Amygdala (tissue), 56 donors: ENCODE measurements at regions not wholly inside any gene's neighbourhood (a gene's known extent, or its start where the extent isn't known, plus 50 kb on each side); places are given as distances from the start of the nearest gene placed in this dataset.

Source experiments
- DNase-seq, 56 donors: peaks; one replicate each; lab custom pipeline; 2025; lab: John Stamatoyannopoulos, UW

GRCh38 chr17:77568540-77568939, 390.0 kb upstream of the TNRC6C start:
- no peak for DNase-seq

DNA sequence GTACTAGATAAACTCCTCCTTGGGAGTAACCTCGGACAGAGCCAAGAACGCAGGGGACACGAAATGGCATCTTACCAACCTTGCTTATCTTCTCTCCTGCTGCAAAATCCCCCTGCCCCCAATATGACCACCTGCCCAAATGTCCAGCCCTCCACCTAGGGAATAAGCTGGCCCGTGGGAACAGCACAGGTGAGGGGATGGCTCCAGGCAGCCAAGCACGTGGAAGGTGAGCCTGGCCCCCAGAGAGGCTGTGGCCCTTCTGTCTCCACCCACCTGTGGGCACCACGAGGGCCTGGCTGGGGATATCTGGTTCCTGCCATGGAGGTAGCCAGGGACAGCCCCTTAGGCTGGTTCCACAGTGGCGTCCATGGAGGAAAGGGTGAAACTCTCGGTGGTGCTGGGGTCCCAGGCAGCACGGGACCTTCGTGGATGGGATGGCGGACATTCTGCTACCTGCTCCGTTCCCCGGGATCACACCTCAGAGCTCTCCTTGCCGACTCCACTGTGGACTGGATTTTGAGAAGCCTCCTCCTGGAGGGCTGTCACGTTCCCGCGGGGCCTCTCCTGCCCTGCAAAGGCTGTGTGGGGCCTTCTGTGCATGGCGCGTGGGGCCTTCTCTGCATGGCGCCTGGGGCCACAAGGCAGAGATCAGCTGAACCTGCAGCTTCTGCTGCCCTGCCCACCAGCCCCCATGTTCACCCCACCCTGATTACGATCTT, 388.5 kb upstream of the TNRC6C start:
- no peak for DNase-seq

DNA sequence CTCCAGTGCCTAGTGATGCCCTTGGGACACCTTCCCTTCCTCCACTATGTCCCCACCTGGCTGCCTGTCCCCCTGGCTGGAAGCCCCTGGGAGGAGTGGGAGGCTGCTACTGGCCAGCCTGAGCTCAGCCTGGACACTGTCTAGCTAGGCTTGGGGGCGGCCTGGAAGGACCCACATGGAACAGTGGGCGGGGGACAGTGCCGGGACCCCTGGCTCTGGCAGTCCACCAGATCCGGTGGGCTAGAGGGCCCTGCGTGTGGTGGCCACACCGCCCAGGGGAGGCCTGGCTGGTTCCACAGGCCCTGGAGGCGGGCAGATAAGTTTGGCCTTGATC, 388.0 kb upstream of the TNRC6C start:
- DNase-seq = no peak

DNA sequence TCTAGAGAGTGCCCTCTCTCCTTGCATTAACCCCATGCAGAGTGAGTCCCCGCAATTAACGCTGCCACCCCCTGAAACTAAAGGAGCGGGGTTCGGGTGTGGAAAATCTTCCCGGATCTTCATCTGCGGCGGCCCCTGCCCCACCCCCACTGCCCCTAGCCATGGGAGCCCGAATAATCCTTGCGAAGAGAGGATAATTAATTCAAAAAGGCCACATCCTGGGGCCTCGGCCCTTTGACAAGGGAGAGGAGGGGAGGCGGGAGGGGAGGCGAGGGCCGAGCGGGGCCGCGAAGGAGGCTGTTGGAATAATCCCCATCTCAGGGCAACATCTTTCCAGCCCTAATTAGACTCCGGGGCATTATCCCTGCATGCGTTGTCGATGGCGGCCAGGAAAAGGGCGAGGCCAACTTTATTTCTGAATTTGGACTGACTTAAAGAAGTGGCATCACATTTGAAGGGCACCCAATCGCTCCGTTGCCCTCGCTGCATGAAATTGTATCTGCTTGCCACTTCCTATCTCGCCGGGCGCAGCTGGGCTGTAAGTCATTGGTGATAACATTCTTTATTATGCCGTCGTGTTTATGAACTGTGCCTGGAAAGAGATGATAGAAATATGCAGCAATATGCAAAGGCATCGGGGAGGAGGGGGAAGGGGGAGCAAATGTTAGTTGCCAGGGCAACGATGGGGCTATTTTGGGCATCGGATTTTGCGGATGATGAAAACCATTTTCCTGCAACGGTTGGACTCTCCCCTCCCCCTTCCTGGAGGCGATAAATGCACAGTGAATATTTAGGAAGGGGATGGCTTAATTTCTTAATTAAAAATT, 387.1 kb upstream of the TNRC6C start:
- DNase-seq = peak in 20 of 56 donors; percentile 15 to 70 (median 29)

DNA sequence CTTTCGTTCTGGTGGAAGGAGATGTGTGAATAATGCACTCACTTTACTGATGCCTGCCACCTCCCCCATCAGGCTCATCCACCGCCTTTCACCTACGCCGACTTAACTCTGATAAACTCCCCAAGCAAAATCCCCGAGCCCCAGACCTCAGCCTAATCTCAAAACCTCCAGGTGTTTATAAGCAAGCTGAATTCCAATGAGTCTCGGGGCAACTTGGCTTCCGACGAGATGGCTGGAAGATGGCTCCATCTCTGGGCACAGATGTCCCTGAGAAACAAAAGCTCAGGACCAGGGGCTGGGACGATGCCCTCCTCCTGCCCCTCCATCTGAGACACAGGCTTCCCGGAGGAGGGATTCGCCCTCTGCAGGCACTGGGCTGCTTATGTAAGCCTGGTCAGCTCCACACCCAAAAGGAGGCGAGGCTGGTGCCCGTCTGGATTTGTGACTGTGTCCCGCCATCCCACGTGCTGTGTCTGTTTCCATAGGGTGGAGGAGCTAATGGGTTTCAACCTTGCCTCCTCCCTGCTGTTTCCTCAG, 386.4 kb upstream of the TNRC6C start:
- DNase-seq = peak in 6 of 56 donors; percentile 9 to 55 (median 34)

GRCh38 chr17:77572851-77573250, 385.7 kb upstream of the TNRC6C start:
- DNase-seq = no peak

- no peak for DNase-seq
These were observed 381.0 kb upstream of the TNRC6C start for GRCh38 chr17:77577491-77577890.

GRCh38 chr17:77579131-77579530, 379.4 kb upstream of the TNRC6C start:
- no peak for DNase-seq

DNA sequence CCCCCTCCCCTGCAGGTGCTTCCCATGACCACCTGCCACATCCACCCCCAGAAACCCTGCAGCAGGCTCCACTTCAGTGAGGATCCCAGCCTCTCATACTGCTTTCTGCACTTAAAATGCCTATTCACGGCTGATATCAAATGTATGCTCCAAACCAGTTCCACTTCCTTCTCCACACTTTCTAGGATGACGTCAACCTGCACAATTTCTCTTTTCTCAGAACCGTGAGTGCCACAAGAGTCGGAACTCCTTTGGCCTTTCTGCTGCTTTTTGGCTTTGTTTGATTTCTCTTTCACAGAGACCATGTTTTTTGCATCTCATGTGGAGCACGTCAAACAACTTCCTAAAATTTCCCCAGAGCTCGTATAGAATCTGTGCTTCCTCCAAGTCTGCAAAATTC, 378.8 kb upstream of the TNRC6C start:
- no peak for DNase-seq

DNA sequence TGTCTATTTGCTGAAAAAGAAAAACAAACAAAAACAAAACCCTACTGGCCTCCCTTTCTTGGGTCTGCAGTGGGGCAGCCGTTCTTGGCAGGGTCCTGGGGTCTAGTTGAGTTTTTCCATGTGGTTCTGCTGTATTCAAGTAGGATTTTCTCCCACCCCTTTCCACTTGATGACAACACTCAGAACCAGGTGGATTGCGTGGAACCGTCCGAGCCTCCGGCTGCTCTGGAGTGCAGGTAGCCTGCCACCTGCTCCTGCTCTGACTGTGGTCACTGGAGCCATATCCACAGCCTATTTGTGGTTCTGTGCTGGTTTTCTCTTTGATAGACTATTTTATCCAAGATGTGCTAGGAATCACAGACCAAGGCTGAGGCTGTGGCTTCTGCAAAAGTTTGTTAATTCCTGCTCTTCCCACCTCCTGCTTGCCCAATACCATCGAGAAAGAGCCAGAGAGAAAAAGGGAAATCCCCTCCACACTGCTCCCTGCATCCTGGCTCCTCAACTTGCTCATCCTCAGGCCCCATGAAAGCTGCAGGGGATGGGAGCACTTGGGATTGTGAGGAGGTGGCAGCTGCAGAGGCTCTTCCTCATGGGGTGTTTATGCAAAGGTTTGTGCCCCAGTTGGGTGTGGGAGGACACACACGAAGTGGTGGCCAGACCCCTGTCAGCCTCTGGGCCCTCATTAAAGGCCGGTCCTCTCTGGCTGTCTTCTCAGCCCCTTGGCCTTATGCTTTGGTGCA, 377.8 kb upstream of the TNRC6C start:
- DNase-seq = no peak

GRCh38 chr17:77581480-77581879, 377.0 kb upstream of the TNRC6C start:
- no peak for DNase-seq

DNA sequence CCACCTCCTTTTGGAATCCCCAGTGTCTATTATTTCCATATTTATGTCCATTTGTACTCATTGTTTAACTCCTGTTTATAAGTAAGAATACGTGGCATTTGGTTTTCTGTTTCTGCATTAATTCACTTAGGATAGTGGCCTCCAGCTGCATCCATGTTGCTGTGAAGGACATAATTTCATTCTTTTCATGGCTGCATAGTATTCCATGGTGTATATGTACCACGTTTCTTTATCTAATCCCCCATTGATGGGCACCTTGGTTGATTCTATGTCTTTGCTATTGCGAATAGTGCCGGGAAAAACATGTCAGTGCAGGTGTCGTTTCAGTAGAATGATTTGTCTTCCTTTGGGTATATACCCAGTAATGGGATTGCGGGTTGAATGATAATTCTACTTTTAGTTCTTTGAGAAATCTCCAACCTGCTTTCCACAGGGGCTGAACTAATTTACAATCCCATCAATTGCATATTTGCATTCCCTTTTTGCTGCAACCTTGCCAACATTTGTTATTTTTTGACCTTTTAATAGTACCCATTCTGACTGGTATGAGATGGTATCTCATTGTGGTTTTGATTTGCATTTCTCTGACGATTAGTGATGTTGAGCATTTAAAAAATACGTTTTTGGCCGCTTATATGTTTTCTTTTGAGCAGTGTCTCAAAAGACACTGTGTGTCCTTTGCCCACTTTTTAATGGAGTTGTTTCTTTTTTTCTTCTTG, 373.2 kb upstream of the TNRC6C start:
- no peak for DNase-seq

- DNase-seq = no peak
These were observed 367.4 kb upstream of the TNRC6C start for GRCh38 chr17:77590951-77591735.

- no peak for DNase-seq
These were observed 366.2 kb upstream of the TNRC6C start for GRCh38 chr17:77592106-77592865.

- DNase-seq = no peak
These were observed 365.4 kb upstream of the TNRC6C start for GRCh38 chr17:77593081-77593480.

GRCh38 chr17:77594416-77595209, 363.9 kb upstream of the TNRC6C start:
- DNase-seq = no peak

DNA sequence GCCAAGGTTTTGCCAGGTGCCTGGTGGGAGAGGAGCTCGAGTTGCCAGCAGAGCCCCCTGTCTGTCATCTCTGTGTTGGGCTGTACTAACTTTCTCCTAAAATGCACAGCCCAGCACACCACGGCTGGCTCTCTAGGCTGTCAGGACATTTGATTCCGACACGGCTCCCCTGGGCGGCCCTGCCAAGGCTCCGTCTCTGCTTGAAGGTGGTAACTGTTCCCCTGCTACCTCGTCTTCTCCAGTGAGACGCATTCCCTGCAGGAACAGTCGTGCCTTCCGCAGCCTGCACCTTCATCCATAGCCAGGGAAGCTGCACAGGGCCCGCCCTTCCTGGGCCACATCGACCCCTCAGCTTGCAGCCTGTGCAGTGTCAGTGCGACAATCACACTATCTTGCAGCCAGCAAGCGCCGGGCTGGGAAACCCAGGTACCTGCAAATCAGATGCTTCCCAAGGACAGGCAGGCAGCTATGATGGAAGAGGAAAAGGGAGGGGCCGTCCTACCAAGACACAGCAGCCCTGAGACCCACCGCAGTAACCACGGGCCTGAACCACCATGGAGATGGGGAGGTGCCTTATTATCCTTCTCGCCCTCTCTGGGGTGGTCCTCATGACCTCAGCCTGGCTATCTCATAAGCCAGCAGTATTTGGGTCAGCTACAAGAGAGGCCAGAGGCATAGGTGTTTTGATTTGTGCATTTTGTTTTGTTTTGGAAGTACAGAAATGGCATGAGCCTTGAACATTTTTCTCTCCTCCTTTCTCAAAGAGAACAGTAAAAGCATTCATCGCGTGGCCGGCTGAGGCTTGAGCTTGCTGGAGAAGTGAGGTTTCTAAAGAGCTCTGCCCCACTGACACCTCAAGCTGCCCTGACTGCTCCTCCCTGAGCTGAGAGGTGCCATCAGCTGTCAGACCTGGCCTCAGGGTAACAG, 361.7 kb upstream of the TNRC6C start:
- DNase-seq = no peak
